HL-60 (cell line): ENCODE measurements at regions not wholly inside any gene's neighbourhood (a gene's known extent, or its start where the extent isn't known, plus 50 kb on each side); places are given as distances from the start of the nearest gene placed in this dataset.

Experiments used
- POLR2AphosphoS5 ChIP-seq: IDR thresholded peaks from 2 replicates; pipeline ENCODE4 v1.6.1; 2012; ENCODE audit warnings: low read depth
- TF ChIP-seq, protein P1 (sequence below): IDR thresholded peaks from one replicate; pipeline ENCODE4 v1.5.1; 2011; ENCODE audit warnings: low read length, control low read depth, inconsistent platforms; ENCODE audit not compliant: insufficient read depth

DNA sequence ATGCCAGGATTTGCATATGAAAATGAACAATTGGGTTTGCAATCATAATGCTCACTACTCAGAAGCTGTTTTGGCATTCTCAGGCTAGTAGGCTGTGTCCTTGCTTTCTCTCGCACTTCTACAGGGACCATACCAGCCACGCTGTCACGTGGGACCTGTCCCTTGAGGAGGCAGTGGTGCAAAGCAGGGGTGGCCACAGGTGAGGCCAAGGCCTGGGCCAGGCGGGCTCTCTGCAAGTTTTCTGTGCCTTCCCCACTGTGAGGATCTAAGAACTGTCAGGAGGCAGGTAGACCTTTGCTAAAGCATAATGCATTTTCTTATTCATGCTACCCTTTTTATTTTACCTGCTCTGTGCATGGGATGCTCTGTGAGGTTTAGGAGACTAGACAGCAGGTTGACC is 89.4 kb upstream of the IRS2 start:
- TF ChIP-seq, protein P1, sequence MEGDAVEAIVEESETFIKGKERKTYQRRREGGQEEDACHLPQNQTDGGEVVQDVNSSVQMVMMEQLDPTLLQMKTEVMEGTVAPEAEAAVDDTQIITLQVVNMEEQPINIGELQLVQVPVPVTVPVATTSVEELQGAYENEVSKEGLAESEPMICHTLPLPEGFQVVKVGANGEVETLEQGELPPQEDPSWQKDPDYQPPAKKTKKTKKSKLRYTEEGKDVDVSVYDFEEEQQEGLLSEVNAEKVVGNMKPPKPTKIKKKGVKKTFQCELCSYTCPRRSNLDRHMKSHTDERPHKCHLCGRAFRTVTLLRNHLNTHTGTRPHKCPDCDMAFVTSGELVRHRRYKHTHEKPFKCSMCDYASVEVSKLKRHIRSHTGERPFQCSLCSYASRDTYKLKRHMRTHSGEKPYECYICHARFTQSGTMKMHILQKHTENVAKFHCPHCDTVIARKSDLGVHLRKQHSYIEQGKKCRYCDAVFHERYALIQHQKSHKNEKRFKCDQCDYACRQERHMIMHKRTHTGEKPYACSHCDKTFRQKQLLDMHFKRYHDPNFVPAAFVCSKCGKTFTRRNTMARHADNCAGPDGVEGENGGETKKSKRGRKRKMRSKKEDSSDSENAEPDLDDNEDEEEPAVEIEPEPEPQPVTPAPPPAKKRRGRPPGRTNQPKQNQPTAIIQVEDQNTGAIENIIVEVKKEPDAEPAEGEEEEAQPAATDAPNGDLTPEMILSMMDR, result no peak
- TF ChIP-seq POLR2AphosphoS5, result no peak
